Natural killer cell (primary cell): ENCODE measurements at regions not wholly inside any gene's neighbourhood (a gene's known extent, or its start where the extent isn't known, plus 50 kb on each side); places are given as distances from the start of the nearest gene placed in this dataset.

Source experiments
- ATAC-seq, 3 donors: fragments of 150-1000 bp in 2 of 3; fragments of 200-7000 bp in 1 of 3; cut with Tn5 transposase; 1 replicate in 1 of 3; 2 replicates in 2 of 3; pipeline ENCODE4 v1.10.0; 2021; ENCODE audit warnings: mild to moderate bottlenecking in 2 of 3, moderate library complexity in 2 of 3
- DNase-seq, 2 donors: peaks; one replicate each; pipeline versions ENCODE4 v3.0.0 to v3.0.0-alpha.2; 2013 to 2021; ENCODE audit warnings: mixed read lengths in 1 of 2
- H3K27ac ChIP-seq: one replicate; pipeline ENCODE4 v1.5.1; 2013; ENCODE audit warnings: mild to moderate bottlenecking, low read length
- H3K27me3 ChIP-seq: one replicate; pipeline ENCODE4 v1.6.1; 2013; ENCODE audit warnings: low read length; ENCODE audit not compliant: control insufficient read depth, insufficient read depth
- H3K36me3 ChIP-seq: one replicate; pipeline ENCODE4 v1.6.1; 2013; ENCODE audit warnings: low read length; ENCODE audit not compliant: control insufficient read depth, insufficient read depth
- H3K4me1 ChIP-seq: one replicate; pipeline ENCODE4 v1.6.1; 2013; ENCODE audit warnings: low read length; ENCODE audit not compliant: control insufficient read depth, insufficient read depth
- H3K4me3 ChIP-seq: one replicate; pipeline ENCODE4 v1.5.1; 2013; ENCODE audit warnings: low read length
- H3K9me3 ChIP-seq: one replicate; pipeline ENCODE4 v1.6.1; 2013; ENCODE audit warnings: low read length; ENCODE audit not compliant: control insufficient read depth, insufficient read depth
- H3K27ac Mint-ChIP-seq, 2 donors: one replicate each; pipeline ENCODE4 v1.8.0; 2022; ENCODE audit warnings: mild to moderate bottlenecking in 2 of 2, mixed read lengths in 2 of 2, moderate library complexity in 1 of 2
- H3K27me3 Mint-ChIP-seq, 2 donors: one replicate each; pipeline ENCODE4 v1.8.0; 2022; ENCODE audit warnings: low read depth in 2 of 2, mixed read lengths in 2 of 2
- H3K36me3 Mint-ChIP-seq: one replicate; pipeline ENCODE4 v1.8.0; 2022; ENCODE audit warnings: mixed read lengths
- H3K4me1 Mint-ChIP-seq, 2 donors: one replicate each; pipeline ENCODE4 v1.8.0; 2022; ENCODE audit warnings: mixed read lengths in 2 of 2
- H3K4me3 Mint-ChIP-seq: one replicate; pipeline ENCODE4 v1.8.0; 2022; ENCODE audit warnings: mild to moderate bottlenecking, moderate library complexity, mixed read lengths
- H3K9me3 Mint-ChIP-seq, 2 donors: one replicate each; pipeline ENCODE4 v1.8.0; 2022; ENCODE audit warnings: mixed read lengths in 2 of 2
- WGBS: methylation state at CpG from one replicate; pipeline ENCODE4 v1.1.7; 2013; ENCODE audit warnings: missing lambda C conversion rate; ENCODE audit not compliant: insufficient coverage; 5-methylcytosine and 5-hydroxymethylcytosine counted together
- intact Hi-C: fragments of 100-400 bp; cut with micrococcal nuclease; formaldehyde crosslinking; loops from one replicate; pipeline ENCODE4 v1.14.2; 2022
- TF ChIP-seq, protein P1 (sequence below): fragments of 200-600 bp; IDR thresholded peaks from one replicate; pipeline ENCODE4 v1.8.0; 2022; ENCODE audit warnings: antibody characterized with exemption

GRCh38 chr1:201628490-201628889, 89.6 kb downstream of the NAV1 start:
- no peaks in the 10 kb centered on the region for H3K9me3 Mint-ChIP-seq
- peaks cover 0 to 4% of the 10 kb centered on the region in 2 donors for H3K27me3 Mint-ChIP-seq
- Histone ChIP-seq H3K27me3 (no peaks in the 10 kb centered on the region), H3K4me3 (no peak overlapping the region), H3K9me3 (no peaks in the 10 kb centered on the region), H3K4me1 (no peaks in the 10 kb centered on the region), H3K36me3 (no peaks in the 10 kb centered on the region), H3K27ac (no peak overlapping the region)
- 83% methylated on average over 6 of the region's 6 CpGs for WGBS
- no peaks in the 10 kb centered on the region for H3K36me3 Mint-ChIP-seq
- H3K4me3 Mint-ChIP-seq, result no peak overlapping the region
- no peak overlapping the region for H3K27ac Mint-ChIP-seq
- intact Hi-C loops, result no loop called here
- TF ChIP-seq, protein P1, sequence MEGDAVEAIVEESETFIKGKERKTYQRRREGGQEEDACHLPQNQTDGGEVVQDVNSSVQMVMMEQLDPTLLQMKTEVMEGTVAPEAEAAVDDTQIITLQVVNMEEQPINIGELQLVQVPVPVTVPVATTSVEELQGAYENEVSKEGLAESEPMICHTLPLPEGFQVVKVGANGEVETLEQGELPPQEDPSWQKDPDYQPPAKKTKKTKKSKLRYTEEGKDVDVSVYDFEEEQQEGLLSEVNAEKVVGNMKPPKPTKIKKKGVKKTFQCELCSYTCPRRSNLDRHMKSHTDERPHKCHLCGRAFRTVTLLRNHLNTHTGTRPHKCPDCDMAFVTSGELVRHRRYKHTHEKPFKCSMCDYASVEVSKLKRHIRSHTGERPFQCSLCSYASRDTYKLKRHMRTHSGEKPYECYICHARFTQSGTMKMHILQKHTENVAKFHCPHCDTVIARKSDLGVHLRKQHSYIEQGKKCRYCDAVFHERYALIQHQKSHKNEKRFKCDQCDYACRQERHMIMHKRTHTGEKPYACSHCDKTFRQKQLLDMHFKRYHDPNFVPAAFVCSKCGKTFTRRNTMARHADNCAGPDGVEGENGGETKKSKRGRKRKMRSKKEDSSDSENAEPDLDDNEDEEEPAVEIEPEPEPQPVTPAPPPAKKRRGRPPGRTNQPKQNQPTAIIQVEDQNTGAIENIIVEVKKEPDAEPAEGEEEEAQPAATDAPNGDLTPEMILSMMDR, result no peak
- ATAC-seq (no peak), DNase-seq (no peak)
- H3K4me1 Mint-ChIP-seq, result no peaks in the 10 kb centered on the region

GRCh38 chr1:201630582-201630981, 91.7 kb downstream of the NAV1 start:
- H3K27ac Mint-ChIP-seq, result no peak overlapping the region
- H3K27me3 Mint-ChIP-seq, result peaks cover 0 to 8% of the 10 kb centered on the region in 2 donors
- H3K36me3 Mint-ChIP-seq, result no peaks in the 10 kb centered on the region
- no peak overlapping the region for H3K4me3 ChIP-seq
- 86% methylated on average over 6 of the region's 6 CpGs for whole genome bisulfite sequencing
- H3K4me1 Mint-ChIP-seq, result no peaks in the 10 kb centered on the region
- H3K9me3 Mint-ChIP-seq, result no peaks in the 10 kb centered on the region
- no peaks in the 10 kb centered on the region for H3K4me1 ChIP-seq
- H3K36me3 ChIP-seq, result no peaks in the 10 kb centered on the region
- H3K4me3 Mint-ChIP-seq, result no peak overlapping the region
- ATAC-seq, result no peak
- no peaks in the 10 kb centered on the region for H3K27me3 ChIP-seq
- H3K27ac ChIP-seq, result no peak overlapping the region
- TF ChIP-seq, protein P1, result no peak
- intact Hi-C loops, result no loop called here
- DNase-seq, result no peak
- H3K9me3 ChIP-seq, result no peaks in the 10 kb centered on the region

DNA sequence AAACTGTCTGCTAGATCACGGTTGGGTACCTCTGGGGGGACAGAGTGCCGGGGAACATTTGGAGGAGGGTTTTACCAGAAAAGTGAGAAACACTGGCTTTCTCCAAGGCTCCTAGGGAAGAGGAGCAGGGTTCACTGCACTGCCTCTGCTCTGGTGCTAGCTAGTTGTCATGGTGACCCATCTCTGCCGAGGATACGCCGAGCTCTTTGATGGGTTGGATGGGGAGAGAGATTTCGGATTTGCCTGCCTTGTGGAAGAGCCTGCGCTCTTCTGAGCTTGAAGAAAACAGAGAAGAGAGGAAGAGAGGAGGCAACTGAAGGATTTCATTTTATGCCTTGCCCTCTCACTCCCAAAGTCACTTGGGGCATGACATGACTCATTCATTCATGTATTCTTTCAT, 92.1 kb downstream of the NAV1 start:
- Histone ChIP-seq H3K27me3 (no peaks in the 10 kb centered on the region), H3K4me3 (no peak overlapping the region), H3K4me1 (no peaks in the 10 kb centered on the region), H3K27ac (no peak overlapping the region), H3K36me3 (no peaks in the 10 kb centered on the region), H3K9me3 (no peaks in the 10 kb centered on the region)
- Mint-ChIP-seq H3K4me1 (no peaks in the 10 kb centered on the region), H3K36me3 (no peaks in the 10 kb centered on the region), H3K27ac (no peak overlapping the region), H3K27me3 (peaks cover 0 to 8% of the 10 kb centered on the region in 2 donors), H3K4me3 (no peak overlapping the region), H3K9me3 (no peaks in the 10 kb centered on the region)
- intact Hi-C loops, result no loop called here
- ATAC-seq, result no peak
- no peak for DNase-seq
- WGBS, result 92% methylated on average over 7 of the region's 7 CpGs
- TF ChIP-seq, protein P1, result no peak

DNA sequence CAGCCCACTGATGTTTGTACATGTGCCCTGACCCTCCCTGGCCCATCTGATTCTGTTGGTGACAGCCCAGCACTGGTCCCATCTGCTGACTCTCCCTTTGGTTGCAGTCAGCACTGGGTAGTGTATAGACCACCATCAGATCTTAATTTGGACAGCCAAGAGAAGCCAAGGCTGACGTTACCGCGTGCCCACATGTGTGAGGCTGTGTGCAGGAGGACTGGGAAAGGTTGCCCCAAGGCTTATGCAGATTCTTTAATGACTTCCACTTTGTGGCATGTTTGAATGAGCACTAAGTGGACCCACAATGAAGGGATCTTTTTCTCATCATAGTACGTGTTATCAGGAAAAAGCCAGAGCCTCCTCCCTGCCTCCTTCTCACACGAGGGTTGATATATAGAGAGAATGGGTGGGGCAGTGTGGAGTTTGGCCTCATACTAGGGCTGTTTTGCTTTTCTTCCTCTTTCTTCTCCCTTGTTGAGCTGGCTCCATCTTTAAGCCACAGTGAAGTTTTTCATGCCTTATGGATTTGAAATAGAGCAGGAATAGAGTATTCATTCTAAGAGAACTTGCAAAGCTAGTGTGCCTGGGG, 93.5 kb downstream of the NAV1 start:
- Histone ChIP-seq H3K27me3 (no peaks in the 10 kb centered on the region), H3K27ac (no peak overlapping the region), H3K9me3 (no peaks in the 10 kb centered on the region), H3K4me3 (no peak overlapping the region), H3K36me3 (no peaks in the 10 kb centered on the region), H3K4me1 (no peaks in the 10 kb centered on the region)
- Mint-ChIP-seq H3K27ac (no peak overlapping the region), H3K4me1 (no peaks in the 10 kb centered on the region), H3K27me3 (peaks cover 0 to 8% of the 10 kb centered on the region in 2 donors), H3K36me3 (no peaks in the 10 kb centered on the region), H3K9me3 (no peaks in the 10 kb centered on the region), H3K4me3 (no peak overlapping the region)
- intact Hi-C loops, result no loop called here
- 92% methylated on average over 4 of the region's 5 CpGs for WGBS
- DNase-seq (no peak), ATAC-seq (no peak)
- TF ChIP-seq, protein P1, result no peak
